DMS79 treated with DMSO at 0.1 percent for 48 hours (cell line): ENCODE measurements at regions not wholly inside any gene's neighbourhood (a gene's known extent, or its start where the extent isn't known, plus 50 kb on each side); places are given as distances from the start of the nearest gene placed in this dataset.
"Not testable (repeated sequence)": the region's sequence is repeated elsewhere in the genome, so short reads cannot be mapped to it uniquely, and the experiment has no call there.

ENCODE experiments used
- DNase-seq: peaks from one replicate; lab custom pipeline; 2025; lab: John Stamatoyannopoulos, UW

GRCh38 chr3:110814170-110815007, 257.2 kb upstream of the NECTIN3 start:
- no peak for DNase-seq

DNA sequence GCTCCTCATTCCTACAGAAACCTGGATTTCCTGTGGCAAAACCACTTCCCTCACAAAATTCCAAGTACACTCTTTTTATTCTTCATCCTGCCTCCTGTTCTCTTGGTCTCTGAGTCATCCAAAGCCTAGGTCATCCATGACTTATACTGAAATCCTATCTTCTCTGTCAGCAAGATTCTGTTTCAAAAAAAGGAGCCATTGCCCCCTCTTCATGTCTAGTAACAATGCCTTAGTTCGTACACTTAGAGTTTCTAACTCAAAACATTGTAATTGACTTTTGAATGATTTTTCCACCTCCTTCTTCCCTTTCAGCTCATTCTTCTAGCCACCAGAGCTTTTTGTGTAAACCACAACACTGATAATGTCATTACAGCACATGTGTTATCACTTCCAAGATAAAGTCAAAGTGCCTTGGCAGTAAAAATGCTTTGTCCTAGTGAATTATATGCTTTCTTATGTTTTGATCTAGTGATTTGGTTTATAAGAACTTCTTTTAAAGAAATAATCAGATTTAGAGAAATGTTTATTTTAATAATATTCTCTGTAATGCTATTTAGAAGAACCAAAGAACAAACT, 256.5 kb upstream of the NECTIN3 start:
- DNase-seq, result no peak

DNA sequence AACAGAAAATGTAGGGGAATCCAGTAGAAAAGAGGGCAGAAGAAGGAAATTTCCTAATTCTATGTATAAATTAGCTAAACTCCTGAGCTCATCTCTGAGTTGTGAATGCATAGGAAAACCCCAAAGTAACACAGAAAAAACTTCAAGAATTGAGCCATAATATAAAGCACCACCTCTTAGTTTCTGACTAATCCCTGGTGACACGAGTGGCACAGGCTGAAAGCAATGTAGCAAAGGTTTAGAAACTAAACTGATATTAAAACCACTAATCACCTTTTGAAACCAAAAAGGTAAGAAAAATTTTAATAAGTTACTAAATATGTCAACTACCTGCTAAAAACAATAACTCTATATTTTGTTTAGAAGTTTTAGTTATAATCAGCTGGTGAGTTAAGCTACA, 255.6 kb upstream of the NECTIN3 start:
- DNase-seq, result no peak

- no peak for DNase-seq
Observed at GRCh38 chr3:110821586-110821985, 250.0 kb upstream of the NECTIN3 start.

DNA sequence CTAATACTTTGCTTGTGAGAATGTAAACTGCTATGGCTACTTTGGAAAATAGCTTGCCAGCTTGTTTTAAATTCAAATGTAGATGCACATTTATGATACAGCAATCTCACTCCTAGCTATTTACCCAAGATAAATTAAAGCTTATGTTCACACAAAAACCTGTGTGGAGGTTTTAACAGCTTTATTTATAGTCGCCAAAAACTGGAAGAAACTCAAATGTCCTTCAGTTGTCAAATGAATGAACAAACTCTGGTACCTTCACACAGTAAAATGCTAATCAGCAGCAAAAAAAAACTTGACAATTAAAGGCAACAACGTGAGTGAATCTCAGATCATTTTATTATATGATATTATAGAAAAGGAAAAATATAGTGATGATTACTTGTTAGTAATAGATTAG, 248.6 kb upstream of the NECTIN3 start:
- no peak for DNase-seq

GRCh38 chr3:110846971-110847370, 224.6 kb upstream of the NECTIN3 start:
- no peak for DNase-seq

DNA sequence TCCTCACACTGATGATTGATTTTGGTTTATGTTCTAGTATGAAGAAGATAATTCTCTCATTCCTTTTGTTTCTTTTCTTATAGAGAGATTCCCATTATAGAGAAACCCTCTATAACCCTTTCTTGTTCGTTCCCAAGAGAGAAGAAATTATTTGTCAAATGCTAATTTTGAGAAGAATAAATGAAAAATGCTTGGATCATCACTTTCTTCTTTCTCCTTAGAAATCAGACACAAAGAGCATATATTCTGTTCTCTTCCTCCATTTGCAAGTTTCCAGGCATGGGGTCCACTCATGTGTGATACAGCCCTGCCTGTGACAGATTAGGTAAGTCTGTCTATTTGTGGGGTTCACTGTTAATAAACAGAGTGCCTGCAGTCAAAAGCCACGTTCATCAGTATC, 222.6 kb upstream of the NECTIN3 start:
- DNase-seq, result no peak

DNA sequence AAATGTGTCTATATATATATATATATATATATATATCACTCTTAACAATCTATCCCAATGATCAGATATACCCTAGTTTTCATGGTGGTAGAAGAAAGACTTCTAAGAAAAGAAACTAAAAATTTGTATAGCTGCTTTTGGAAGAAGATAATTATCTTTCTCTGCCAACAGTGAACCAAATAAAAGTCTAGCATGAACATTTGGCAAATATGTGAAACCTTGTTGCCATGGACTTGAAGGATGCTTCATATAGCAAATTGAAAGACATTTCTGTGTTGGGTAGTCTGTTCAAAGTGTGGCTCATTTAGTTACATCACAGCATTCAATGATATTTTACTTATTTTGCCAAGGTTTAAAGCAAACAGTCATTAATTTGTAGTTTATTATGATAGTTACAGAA, 219.9 kb upstream of the NECTIN3 start:
- DNase-seq, result no peak

GRCh38 chr3:110855207-110855606, 216.4 kb upstream of the NECTIN3 start:
- no peak for DNase-seq

GRCh38 chr3:110856916-110857315, 214.7 kb upstream of the NECTIN3 start:
- DNase-seq, result no peak

GRCh38 chr3:110858549-110858948, 213.1 kb upstream of the NECTIN3 start:
- no peak for DNase-seq

GRCh38 chr3:110859336-110859735, 212.3 kb upstream of the NECTIN3 start:
- DNase-seq, result no peak

DNA sequence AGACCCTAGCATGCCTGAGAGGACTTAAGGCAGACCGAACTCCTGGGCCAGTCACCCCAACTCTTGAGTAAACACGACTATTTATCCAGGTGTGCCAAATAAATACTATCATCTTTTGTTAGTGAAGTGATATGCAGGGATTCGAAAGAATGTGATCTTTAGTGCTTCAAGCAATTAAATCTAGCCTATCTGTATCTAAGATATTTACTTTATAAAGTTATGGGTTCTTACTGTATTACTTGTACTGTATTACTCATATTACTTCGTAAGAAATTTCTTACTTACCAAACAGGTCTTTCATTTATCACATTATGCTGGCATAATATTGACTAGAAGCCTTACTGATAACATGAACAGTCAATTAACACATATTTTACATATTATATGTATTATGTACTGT, 211.6 kb upstream of the NECTIN3 start:
- DNase-seq, result no peak

GRCh38 chr3:110865934-110866333, 205.7 kb upstream of the NECTIN3 start:
- no peak for DNase-seq

GRCh38 chr3:110868106-110868505, 203.5 kb upstream of the NECTIN3 start:
- no peak for DNase-seq

DNA sequence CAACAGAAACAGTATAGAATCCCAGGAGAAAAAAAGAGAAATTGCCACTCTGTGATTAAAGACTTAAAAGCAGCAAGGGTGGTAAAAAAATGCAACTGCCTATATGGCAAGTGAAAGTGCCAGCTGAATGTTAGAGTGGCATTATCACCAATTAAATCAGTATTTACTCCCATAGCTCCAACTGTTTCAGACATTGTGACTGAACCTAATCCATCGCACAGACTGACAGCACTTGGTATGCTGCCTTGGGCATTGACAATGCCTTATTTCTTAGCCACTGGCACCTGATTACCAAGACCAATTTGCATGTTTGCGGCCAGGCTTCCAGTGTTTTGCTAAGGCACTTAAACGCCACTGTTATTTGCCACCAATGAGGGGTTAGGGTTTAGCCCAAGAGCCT, 201.9 kb upstream of the NECTIN3 start:
- DNase-seq, result no peak

GRCh38 chr3:110871869-110872268, 199.7 kb upstream of the NECTIN3 start:
- no peak for DNase-seq

- no peak for DNase-seq
Observed at GRCh38 chr3:110878692-110879091, 192.9 kb upstream of the NECTIN3 start.

DNA sequence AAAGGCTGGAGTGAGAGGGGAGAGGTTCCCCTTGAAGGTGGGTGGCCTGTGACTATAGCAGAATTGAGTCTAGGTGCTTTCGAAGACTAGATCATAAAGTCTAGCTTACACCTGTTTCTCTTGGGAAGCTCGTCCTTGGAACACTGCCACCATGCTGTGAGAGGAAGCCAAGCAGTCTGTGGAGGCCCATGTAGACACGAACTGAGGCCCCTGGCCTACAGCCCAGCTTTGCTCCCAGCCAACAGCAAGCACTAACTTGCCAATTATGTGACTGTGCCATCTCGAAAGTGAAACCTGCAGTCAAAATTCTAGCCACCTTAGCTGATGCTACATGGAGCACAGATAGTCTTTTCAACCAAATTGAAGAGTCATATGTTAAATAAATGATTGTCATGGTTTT, 190.5 kb upstream of the NECTIN3 start:
- DNase-seq, result no peak

DNA sequence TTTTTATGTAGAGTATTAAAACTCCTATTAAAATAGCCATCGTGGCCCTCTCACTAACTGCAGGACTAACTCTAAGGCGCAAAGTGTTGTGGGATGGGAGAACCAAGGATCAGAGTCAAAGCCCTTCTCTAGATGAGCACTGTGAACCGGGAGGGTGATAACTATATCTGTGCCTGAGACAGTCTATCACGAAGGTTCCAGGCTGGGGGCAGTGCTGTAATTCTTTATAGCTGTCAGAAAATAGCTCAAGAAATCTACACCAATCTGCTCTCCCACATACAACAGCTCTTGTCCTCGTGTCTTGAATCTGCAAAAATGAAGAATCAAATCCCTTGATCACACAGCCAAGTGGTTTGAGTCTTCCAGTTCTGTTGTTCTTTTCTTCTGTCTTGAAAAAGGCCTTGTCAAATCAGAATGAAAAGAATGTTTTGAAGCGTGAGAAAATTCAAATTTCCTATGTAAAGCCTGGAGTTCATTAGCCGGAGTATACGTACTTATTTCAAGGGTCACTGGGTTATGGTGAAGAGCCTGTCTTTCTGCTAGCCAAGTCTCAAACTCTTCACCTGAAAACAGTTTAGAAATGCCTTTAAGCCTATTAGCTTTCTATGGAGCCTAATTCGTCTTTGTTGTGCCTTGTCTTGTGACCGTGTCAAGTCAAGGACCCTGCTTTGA, 185.3 kb upstream of the NECTIN3 start:
- DNase-seq, result no peak

DNA sequence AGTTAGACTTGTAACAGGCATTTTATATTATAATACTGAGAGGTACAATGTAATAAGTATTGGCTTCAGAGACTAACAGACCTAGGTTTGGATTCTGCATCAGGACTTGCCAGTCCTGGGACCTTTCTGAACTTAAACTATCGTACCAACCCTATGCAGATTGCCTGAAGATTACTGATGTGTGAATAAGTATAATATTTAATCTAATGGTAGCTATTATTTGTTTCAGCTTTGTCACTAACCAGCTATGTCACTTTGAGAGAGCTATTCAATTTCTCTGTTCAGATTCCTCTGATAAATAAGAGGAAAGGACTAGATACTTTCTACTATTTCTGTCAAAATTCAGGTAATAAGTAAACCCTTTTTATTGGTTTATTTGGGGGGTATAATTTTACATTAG, 184.4 kb upstream of the NECTIN3 start:
- no peak for DNase-seq

DNA sequence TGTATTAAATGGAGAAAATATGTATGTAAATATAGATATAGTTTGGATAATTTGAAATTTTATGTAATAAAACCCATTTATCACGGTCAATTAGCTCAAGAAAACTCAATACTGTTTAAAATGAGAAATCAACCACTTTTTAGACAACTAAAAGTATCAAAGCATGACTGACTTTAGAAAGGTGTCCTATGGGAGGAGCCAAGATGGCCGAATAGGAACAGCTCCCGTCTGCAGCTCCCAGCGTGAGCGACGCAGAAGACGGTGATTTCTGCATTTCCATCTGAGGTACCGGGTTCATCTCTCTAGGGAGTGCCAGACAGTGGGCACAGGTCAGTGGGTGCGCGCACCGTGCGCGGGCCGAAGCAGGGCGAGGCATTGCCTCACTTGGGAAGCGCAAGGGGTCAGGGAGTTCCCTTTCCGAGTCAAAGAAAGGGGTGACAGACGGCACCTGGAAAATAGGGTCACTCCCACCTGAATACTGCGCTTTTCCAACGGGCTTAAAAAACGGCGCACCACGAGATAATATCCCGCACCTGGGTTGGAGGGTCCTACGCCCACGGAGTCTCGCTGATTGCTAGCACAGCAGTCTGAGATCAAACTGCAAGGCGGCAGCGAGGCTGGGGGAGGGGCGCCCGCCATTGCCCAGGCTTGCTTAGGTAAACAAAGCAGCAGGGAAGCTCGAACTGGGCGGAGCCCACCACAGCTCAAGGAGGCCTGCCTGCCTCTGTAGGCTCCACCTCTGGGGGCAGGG, 182.8 kb upstream of the NECTIN3 start:
- not testable (repeated sequence) for DNase-seq

- not testable (repeated sequence) for DNase-seq
Observed at GRCh38 chr3:110889376-110889699, 182.3 kb upstream of the NECTIN3 start.
